Upper lobe of right lung (tissue), 1 donor: ENCODE measurements at regions not wholly inside any gene's neighbourhood (a gene's known extent, or its start where the extent isn't known, plus 50 kb on each side); places are given as distances from the start of the nearest gene placed in this dataset.

ENCODE experiments used
- ATAC-seq: fragments of 200-7000 bp; cut with Tn5 transposase; one replicate; pipeline ENCODE4 v1.9.1; 2020; ENCODE audit warnings: mild to moderate bottlenecking, moderate library complexity
- DNase-seq: peaks from one replicate; pipeline ENCODE4 v3.0.0-alpha.2; 2020
- H3K27ac ChIP-seq: fragments of 200-600 bp; one replicate; pipeline ENCODE4 v1.8.0; 2022
- H3K27me3 ChIP-seq: fragments of 200-600 bp; one replicate; pipeline ENCODE4 v1.8.0; 2022; ENCODE audit warnings: mild to moderate bottlenecking
- H3K36me3 ChIP-seq: fragments of 200-600 bp; one replicate; pipeline ENCODE4 v1.8.0; 2022
- H3K4me1 ChIP-seq: fragments of 200-600 bp; one replicate; pipeline ENCODE4 v1.8.0; 2022
- H3K4me3 ChIP-seq: fragments of 200-600 bp; one replicate; pipeline ENCODE4 v1.8.0; 2022; ENCODE audit warnings: mild to moderate bottlenecking
- H3K9me3 ChIP-seq: fragments of 200-600 bp; one replicate; pipeline ENCODE4 v1.8.0; 2022
- CTCF ChIP-seq: fragments of 200-600 bp; IDR thresholded peaks from one replicate; pipeline ENCODE4 v1.8.0; 2022; ENCODE audit warnings: antibody characterized with exemption
- intact Hi-C: fragments of 100-400 bp; cut with DNase I; formaldehyde crosslinking; loops from one replicate; pipeline ENCODE4 v1.11.0; 2022
- donor health status: DM: no; HTN: yes; CAD: no; lungs with severe emphysema.

GRCh38 chr2:217445723-217446122, 557.1 kb downstream of the TNS1 start:
- Histone ChIP-seq H3K4me3 (no peak overlapping the region), H3K27me3 (no peaks in the 10 kb centered on the region), H3K27ac (no peak overlapping the region), H3K4me1 (no peaks in the 10 kb centered on the region), H3K9me3 (no peaks in the 10 kb centered on the region), H3K36me3 (no peaks in the 10 kb centered on the region)
- intact Hi-C loops, result no loop called here
- DNase-seq (no peak), ATAC-seq (peak; percentile 92)
- TF ChIP-seq CTCF, result no peak

GRCh38 chr2:217444932-217445331, 557.9 kb downstream of the TNS1 start:
- Histone ChIP-seq H3K4me3 (no peak overlapping the region), H3K9me3 (no peaks in the 10 kb centered on the region), H3K4me1 (no peaks in the 10 kb centered on the region), H3K36me3 (no peaks in the 10 kb centered on the region), H3K27me3 (no peaks in the 10 kb centered on the region), H3K27ac (no peak overlapping the region)
- intact Hi-C loops, result no loop called here
- no peak for TF ChIP-seq CTCF
- no peak for ATAC-seq
- DNase-seq, result no peak

GRCh38 chr2:217444509-217444908, 558.3 kb downstream of the TNS1 start:
- Histone ChIP-seq H3K27me3 (no peaks in the 10 kb centered on the region), H3K9me3 (no peaks in the 10 kb centered on the region), H3K4me3 (no peak overlapping the region), H3K36me3 (no peaks in the 10 kb centered on the region), H3K4me1 (no peaks in the 10 kb centered on the region), H3K27ac (no peak overlapping the region)
- DNase-seq (no peak), ATAC-seq (no peak)
- intact Hi-C loops, result no loop called here
- no peak for TF ChIP-seq CTCF

- Histone ChIP-seq H3K36me3 (no peaks in the 10 kb centered on the region), H3K27me3 (no peaks in the 10 kb centered on the region), H3K4me3 (no peak overlapping the region), H3K27ac (no peak overlapping the region), H3K9me3 (no peaks in the 10 kb centered on the region), H3K4me1 (no peaks in the 10 kb centered on the region)
- no peak for TF ChIP-seq CTCF
- intact Hi-C loops, result no loop called here
- no peak for DNase-seq
- no peak for ATAC-seq
These were observed 559.2 kb downstream of the TNS1 start for GRCh38 chr2:217443601-217444000.

- TF ChIP-seq CTCF, result no peak
- Histone ChIP-seq H3K27me3 (no peaks in the 10 kb centered on the region), H3K4me1 (peaks cover 19% of the 10 kb centered on the region), H3K9me3 (no peaks in the 10 kb centered on the region), H3K27ac (no peak overlapping the region), H3K36me3 (no peaks in the 10 kb centered on the region), H3K4me3 (no peak overlapping the region)
- DNase-seq (no peak), ATAC-seq (no peak)
- intact Hi-C loops, result no loop called here
These were observed 562.8 kb downstream of the TNS1 start for GRCh38 chr2:217440000-217440399.

GRCh38 chr2:217438821-217439220, 564.0 kb downstream of the TNS1 start:
- no peak overlapping the region for H3K27ac ChIP-seq
- TF ChIP-seq CTCF, result no peak
- H3K36me3 ChIP-seq, result no peaks in the 10 kb centered on the region
- DNase-seq, result no peak
- H3K4me3 ChIP-seq, result no peak overlapping the region
- ATAC-seq, result no peak
- H3K9me3 ChIP-seq, result no peaks in the 10 kb centered on the region
- H3K27me3 ChIP-seq, result no peaks in the 10 kb centered on the region
- intact Hi-C loops, result no loop called here
- H3K4me1 ChIP-seq, result peaks cover 19% of the 10 kb centered on the region
